ENCODE measurements at regions not wholly inside any gene's neighbourhood (a gene's known extent, or its start where the extent isn't known, plus 50 kb on each side); places are given as distances from the start of the nearest gene placed in this dataset.
"Not testable (repeated sequence)": the region's sequence is repeated elsewhere in the genome, so short reads cannot be mapped to it uniquely, and the experiment has no call there.

GRCh38 chr3:30328935-30329334 lies 277.5 kb upstream of the TGFBR2 start:
- not testable (repeated sequence) for DNase-seq (ENCODE audit: low read depth in 6 of 9, low spot score in 9 of 9); H3K9me3 ChIP-seq (ENCODE audit: control insufficient read depth in 2 of 2, insufficient read depth in 1 of 2, low read length in 1 of 2); H3K36me3 ChIP-seq (ENCODE audit: control insufficient read depth in 2 of 2, insufficient read depth in 2 of 2, low read length in 1 of 2); H3K27ac ChIP-seq (ENCODE audit: low read depth in 1 of 2, low read length in 1 of 2); H3K27me3 ChIP-seq (ENCODE audit: control insufficient read depth in 2 of 2, insufficient read depth in 1 of 2, low read length in 1 of 2); H3K4me3 ChIP-seq (ENCODE audit: low read length in 2 of 2); H3K4me1 ChIP-seq (ENCODE audit: control insufficient read depth in 2 of 2, insufficient read depth in 2 of 2, low read length in 2 of 2)
- 100% methylated on average over 2 of the region's 2 CpGs for WGBS

DNA sequence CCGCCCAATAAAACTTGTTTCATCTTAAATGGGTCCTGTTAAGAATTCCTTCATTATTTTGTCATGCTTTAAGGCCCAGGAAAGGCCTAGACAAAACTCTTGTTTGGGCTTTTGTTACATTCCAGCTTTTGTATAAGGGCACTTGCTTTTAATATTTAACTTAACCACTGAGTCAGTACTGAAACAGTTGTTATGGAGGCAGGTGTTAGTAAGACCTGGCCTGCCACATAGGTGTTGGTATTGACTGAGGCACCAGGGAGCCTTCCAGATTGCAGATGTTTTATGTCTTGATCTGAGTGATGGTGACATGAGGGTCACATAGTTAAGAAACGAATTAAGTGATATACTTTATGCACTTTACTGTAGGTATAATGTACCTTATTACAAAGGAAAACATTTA lies 274.9 kb upstream of the TGFBR2 start:
- WGBS = 74% methylated on average over 2 of the region's 2 CpGs
- Histone ChIP-seq H3K4me3 (ENCODE audit: low read length in 2 of 2) (no peak overlapping the region), H3K36me3 (ENCODE audit: control insufficient read depth in 2 of 2, insufficient read depth in 2 of 2, low read length in 1 of 2) (no peaks in the 10 kb centered on the region), H3K4me1 (ENCODE audit: control insufficient read depth in 2 of 2, insufficient read depth in 2 of 2, low read length in 2 of 2) (no peaks in the 10 kb centered on the region), H3K27me3 (ENCODE audit: control insufficient read depth in 2 of 2, insufficient read depth in 1 of 2, low read length in 1 of 2) (no peaks in the 10 kb centered on the region), H3K9me3 (ENCODE audit: control insufficient read depth in 2 of 2, insufficient read depth in 1 of 2, low read length in 1 of 2) (no peaks in the 10 kb centered on the region), H3K27ac (ENCODE audit: low read depth in 1 of 2, low read length in 1 of 2) (no peak overlapping the region)
- no peak for DNase-seq (ENCODE audit: low read depth in 6 of 9, low spot score in 9 of 9)

DNA sequence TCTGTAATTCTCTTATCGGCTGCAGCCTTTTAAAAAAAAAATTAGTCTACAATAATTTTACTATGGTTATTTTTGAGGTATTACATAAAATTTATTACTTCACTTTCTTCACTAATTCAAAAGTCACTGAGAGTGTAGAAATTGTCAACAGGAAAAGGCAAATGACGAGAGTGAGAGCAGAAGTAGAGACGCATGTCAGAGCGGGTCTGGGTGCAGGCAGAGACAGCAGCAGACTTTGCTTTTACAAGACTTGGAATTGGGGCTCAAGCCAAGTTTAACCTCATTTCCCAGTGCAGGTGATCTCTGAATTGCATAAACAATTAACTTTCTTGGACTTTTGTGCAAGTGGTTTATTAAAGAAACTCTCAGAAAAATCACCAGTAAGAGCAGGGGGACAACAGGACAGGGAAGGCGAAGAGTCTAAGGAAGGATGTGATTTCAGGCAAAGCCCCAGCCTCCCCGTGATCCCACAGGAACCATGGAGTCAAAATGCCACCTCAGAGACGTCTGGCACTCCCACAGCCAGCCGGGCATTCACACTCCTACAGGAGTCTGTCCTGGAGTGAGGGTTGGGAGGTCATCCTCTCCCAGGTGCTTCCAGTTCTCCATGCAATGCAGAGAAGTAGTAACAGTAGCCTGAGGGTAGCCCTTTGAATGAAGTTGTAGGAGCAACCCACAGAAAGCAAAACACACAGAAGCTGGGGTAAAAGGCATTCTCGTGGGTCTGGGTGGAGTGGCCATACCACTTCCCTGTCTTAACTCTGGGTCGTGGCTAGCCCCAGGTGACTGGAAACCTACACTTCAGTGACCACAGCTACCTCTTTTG lies 274.0 kb upstream of the TGFBR2 start:
- Histone ChIP-seq H3K4me1 (ENCODE audit: control insufficient read depth in 2 of 2, insufficient read depth in 2 of 2, low read length in 2 of 2) (no peaks in the 10 kb centered on the region), H3K27ac (ENCODE audit: low read depth in 1 of 2, low read length in 1 of 2) (no peak overlapping the region), H3K9me3 (ENCODE audit: control insufficient read depth in 2 of 2, insufficient read depth in 1 of 2, low read length in 1 of 2) (no peaks in the 10 kb centered on the region), H3K36me3 (ENCODE audit: control insufficient read depth in 2 of 2, insufficient read depth in 2 of 2, low read length in 1 of 2) (no peaks in the 10 kb centered on the region), H3K4me3 (ENCODE audit: low read length in 2 of 2) (no peak overlapping the region), H3K27me3 (ENCODE audit: control insufficient read depth in 2 of 2, insufficient read depth in 1 of 2, low read length in 1 of 2) (no peaks in the 10 kb centered on the region)
- WGBS = 78% methylated on average over 10 of the region's 10 CpGs
- peak in 1 of 9 donors; percentile 35 for DNase-seq (ENCODE audit: low read depth in 6 of 9, low spot score in 9 of 9)

- Histone ChIP-seq H3K4me3 (ENCODE audit: low read length in 2 of 2) (no peak overlapping the region), H3K36me3 (ENCODE audit: control insufficient read depth in 2 of 2, insufficient read depth in 2 of 2, low read length in 1 of 2) (no peaks in the 10 kb centered on the region), H3K4me1 (ENCODE audit: control insufficient read depth in 2 of 2, insufficient read depth in 2 of 2, low read length in 2 of 2) (no peaks in the 10 kb centered on the region), H3K27ac (ENCODE audit: low read depth in 1 of 2, low read length in 1 of 2) (no peak overlapping the region), H3K27me3 (ENCODE audit: control insufficient read depth in 2 of 2, insufficient read depth in 1 of 2, low read length in 1 of 2) (no peaks in the 10 kb centered on the region), H3K9me3 (ENCODE audit: control insufficient read depth in 2 of 2, insufficient read depth in 1 of 2, low read length in 1 of 2) (no peaks in the 10 kb centered on the region)
- WGBS = 96% methylated on average over 6 of the region's 6 CpGs
- DNase-seq (ENCODE audit: low read depth in 6 of 9, low spot score in 9 of 9) = no peak
Measured at GRCh38 chr3:30333143-30333542, 273.3 kb upstream of the TGFBR2 start.

GRCh38 chr3:30333903-30334302 lies 272.5 kb upstream of the TGFBR2 start:
- Histone ChIP-seq H3K4me3 (ENCODE audit: low read length in 2 of 2) (no peak overlapping the region), H3K27me3 (ENCODE audit: control insufficient read depth in 2 of 2, insufficient read depth in 1 of 2, low read length in 1 of 2) (no peaks in the 10 kb centered on the region), H3K4me1 (ENCODE audit: control insufficient read depth in 2 of 2, insufficient read depth in 2 of 2, low read length in 2 of 2) (no peaks in the 10 kb centered on the region), H3K27ac (ENCODE audit: low read depth in 1 of 2, low read length in 1 of 2) (no peak overlapping the region), H3K9me3 (ENCODE audit: control insufficient read depth in 2 of 2, insufficient read depth in 1 of 2, low read length in 1 of 2) (no peaks in the 10 kb centered on the region), H3K36me3 (ENCODE audit: control insufficient read depth in 2 of 2, insufficient read depth in 2 of 2, low read length in 1 of 2) (no peaks in the 10 kb centered on the region)
- WGBS = 96% methylated on average over 1 of the region's 1 CpG
- DNase-seq (ENCODE audit: low read depth in 6 of 9, low spot score in 9 of 9) = no peak

- Histone ChIP-seq H3K27me3 (ENCODE audit: control insufficient read depth in 2 of 2, insufficient read depth in 1 of 2, low read length in 1 of 2) (no peaks in the 10 kb centered on the region), H3K4me3 (ENCODE audit: low read length in 2 of 2) (no peak overlapping the region), H3K4me1 (ENCODE audit: control insufficient read depth in 2 of 2, insufficient read depth in 2 of 2, low read length in 2 of 2) (no peaks in the 10 kb centered on the region), H3K9me3 (ENCODE audit: control insufficient read depth in 2 of 2, insufficient read depth in 1 of 2, low read length in 1 of 2) (no peaks in the 10 kb centered on the region), H3K36me3 (ENCODE audit: control insufficient read depth in 2 of 2, insufficient read depth in 2 of 2, low read length in 1 of 2) (no peaks in the 10 kb centered on the region), H3K27ac (ENCODE audit: low read depth in 1 of 2, low read length in 1 of 2) (no peak overlapping the region)
- no peak for DNase-seq (ENCODE audit: low read depth in 6 of 9, low spot score in 9 of 9)
- WGBS = 73% methylated on average over 2 of the region's 2 CpGs
Measured at GRCh38 chr3:30340500-30340899, 265.9 kb upstream of the TGFBR2 start.

- Histone ChIP-seq H3K4me1 (ENCODE audit: control insufficient read depth in 2 of 2, insufficient read depth in 2 of 2, low read length in 2 of 2) (no peaks in the 10 kb centered on the region), H3K9me3 (ENCODE audit: control insufficient read depth in 2 of 2, insufficient read depth in 1 of 2, low read length in 1 of 2) (no peaks in the 10 kb centered on the region), H3K36me3 (ENCODE audit: control insufficient read depth in 2 of 2, insufficient read depth in 2 of 2, low read length in 1 of 2) (no peaks in the 10 kb centered on the region), H3K27ac (ENCODE audit: low read depth in 1 of 2, low read length in 1 of 2) (no peak overlapping the region), H3K27me3 (ENCODE audit: control insufficient read depth in 2 of 2, insufficient read depth in 1 of 2, low read length in 1 of 2) (no peaks in the 10 kb centered on the region), H3K4me3 (ENCODE audit: low read length in 2 of 2) (no peak overlapping the region)
- WGBS = 98% methylated on average over 2 of the region's 2 CpGs
- no peak for DNase-seq (ENCODE audit: low read depth in 6 of 9, low spot score in 9 of 9)
Measured at GRCh38 chr3:30341079-30341478, 265.3 kb upstream of the TGFBR2 start.

- no peak for DNase-seq (ENCODE audit: low read depth in 6 of 9, low spot score in 9 of 9)
- Histone ChIP-seq H3K4me1 (ENCODE audit: control insufficient read depth in 2 of 2, insufficient read depth in 2 of 2, low read length in 2 of 2) (no peaks in the 10 kb centered on the region), H3K4me3 (ENCODE audit: low read length in 2 of 2) (no peak overlapping the region), H3K36me3 (ENCODE audit: control insufficient read depth in 2 of 2, insufficient read depth in 2 of 2, low read length in 1 of 2) (no peaks in the 10 kb centered on the region), H3K9me3 (ENCODE audit: control insufficient read depth in 2 of 2, insufficient read depth in 1 of 2, low read length in 1 of 2) (no peaks in the 10 kb centered on the region), H3K27me3 (ENCODE audit: control insufficient read depth in 2 of 2, insufficient read depth in 1 of 2, low read length in 1 of 2) (no peaks in the 10 kb centered on the region), H3K27ac (ENCODE audit: low read depth in 1 of 2, low read length in 1 of 2) (no peak overlapping the region)
- 95% methylated on average over 1 of the region's 1 CpG for WGBS
Measured at GRCh38 chr3:30341851-30342250, 264.6 kb upstream of the TGFBR2 start.

GRCh38 chr3:30342318-30343060 lies 263.9 kb upstream of the TGFBR2 start:
- no peaks in the 10 kb centered on the region for H3K36me3 ChIP-seq (ENCODE audit: control insufficient read depth in 2 of 2, insufficient read depth in 2 of 2, low read length in 1 of 2)
- H3K4me3 ChIP-seq (ENCODE audit: low read length in 2 of 2) = no peak overlapping the region
- H3K9me3 ChIP-seq (ENCODE audit: control insufficient read depth in 2 of 2, insufficient read depth in 1 of 2, low read length in 1 of 2) = no peaks in the 10 kb centered on the region
- no peaks in the 10 kb centered on the region for H3K27me3 ChIP-seq (ENCODE audit: control insufficient read depth in 2 of 2, insufficient read depth in 1 of 2, low read length in 1 of 2)
- WGBS = 87% methylated on average over 6 of the region's 6 CpGs
- no peak for DNase-seq (ENCODE audit: low read depth in 6 of 9, low spot score in 9 of 9)
- no peaks in the 10 kb centered on the region for H3K4me1 ChIP-seq (ENCODE audit: control insufficient read depth in 2 of 2, insufficient read depth in 2 of 2, low read length in 2 of 2)
- no peak overlapping the region for H3K27ac ChIP-seq (ENCODE audit: low read depth in 1 of 2, low read length in 1 of 2)

Measured in thymus (tissue), 11 donors.